A673 (cell line): ENCODE measurements at regions not wholly inside any gene's neighbourhood (a gene's known extent, or its start where the extent isn't known, plus 50 kb on each side); places are given as distances from the start of the nearest gene placed in this dataset.

ENCODE experiments used
- EZH2 ChIP-seq: fragments of 200-600 bp; sonication (generic); IDR thresholded peaks from 2 replicates; pipeline ENCODE4 v1.6.1; 2017; ENCODE audit warnings: borderline replicate concordance, low read depth, mild to moderate bottlenecking, mixed read lengths, antibody characterized with exemption, low read length; ENCODE audit not compliant: poor library complexity, severe bottlenecking
- TF ChIP-seq, protein P1 (sequence below): fragments of 300-800, 200-600 bp; sonication (generic); conservative IDR thresholded peaks from 2 replicates; pipeline ENCODE4 v1.5.1; 2017; ENCODE audit warnings: low read depth, mild to moderate bottlenecking, antibody characterized with exemption, low read length, moderate library complexity, mixed read lengths

DNA sequence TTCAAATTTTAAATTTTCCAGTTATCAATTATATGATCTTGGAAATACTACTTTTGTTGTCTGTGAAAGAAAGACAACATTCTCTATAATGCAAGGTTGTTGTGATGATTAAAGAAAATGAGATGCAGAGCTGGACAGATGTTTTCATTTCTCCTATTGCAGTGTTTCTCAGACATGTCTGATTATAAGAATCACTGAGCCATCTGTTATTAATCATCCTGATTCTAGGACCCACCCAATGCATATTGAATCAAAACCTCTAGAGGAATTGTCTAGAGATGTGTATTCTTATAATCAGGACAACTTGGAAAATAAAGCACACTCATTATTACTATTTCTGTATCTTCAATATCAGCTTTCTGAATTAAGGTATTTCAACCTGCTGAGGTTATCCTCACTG, 121.1 kb upstream of the ASTN2 start:
- no peak for TF ChIP-seq EZH2
- TF ChIP-seq, protein P1, sequence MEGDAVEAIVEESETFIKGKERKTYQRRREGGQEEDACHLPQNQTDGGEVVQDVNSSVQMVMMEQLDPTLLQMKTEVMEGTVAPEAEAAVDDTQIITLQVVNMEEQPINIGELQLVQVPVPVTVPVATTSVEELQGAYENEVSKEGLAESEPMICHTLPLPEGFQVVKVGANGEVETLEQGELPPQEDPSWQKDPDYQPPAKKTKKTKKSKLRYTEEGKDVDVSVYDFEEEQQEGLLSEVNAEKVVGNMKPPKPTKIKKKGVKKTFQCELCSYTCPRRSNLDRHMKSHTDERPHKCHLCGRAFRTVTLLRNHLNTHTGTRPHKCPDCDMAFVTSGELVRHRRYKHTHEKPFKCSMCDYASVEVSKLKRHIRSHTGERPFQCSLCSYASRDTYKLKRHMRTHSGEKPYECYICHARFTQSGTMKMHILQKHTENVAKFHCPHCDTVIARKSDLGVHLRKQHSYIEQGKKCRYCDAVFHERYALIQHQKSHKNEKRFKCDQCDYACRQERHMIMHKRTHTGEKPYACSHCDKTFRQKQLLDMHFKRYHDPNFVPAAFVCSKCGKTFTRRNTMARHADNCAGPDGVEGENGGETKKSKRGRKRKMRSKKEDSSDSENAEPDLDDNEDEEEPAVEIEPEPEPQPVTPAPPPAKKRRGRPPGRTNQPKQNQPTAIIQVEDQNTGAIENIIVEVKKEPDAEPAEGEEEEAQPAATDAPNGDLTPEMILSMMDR, result no peak
